ENCODE measurements at regions not wholly inside any gene's neighbourhood (a gene's known extent, or its start where the extent isn't known, plus 50 kb on each side); places are given as distances from the start of the nearest gene placed in this dataset.

- H3K27ac ChIP-seq (ENCODE audit: low read depth in 1 of 2, low read length in 2 of 2), result no peak overlapping the region
These were observed 146.2 kb downstream of the SEM1 start for GRCh38 chr7:96563409-96563808.

More at GRCh38 chr7:96563409-96563808, 146.2 kb downstream of the SEM1 start:
- Histone ChIP-seq H3K4me3 (ENCODE audit: low read depth in 1 of 3, low read length in 3 of 3) (no peak overlapping the region), H3K27me3 (ENCODE audit: control insufficient read depth in 4 of 4, insufficient read depth in 4 of 4, low read length in 3 of 4) (no peaks in the 10 kb centered on the region), H3K4me1 (ENCODE audit: control insufficient read depth in 4 of 4, insufficient read depth in 4 of 4, low read length in 3 of 4) (no peaks in the 10 kb centered on the region), H3K9ac (ENCODE audit: low read depth in 1 of 2, low read length in 2 of 2) (no peak overlapping the region), H3K36me3 (ENCODE audit: control insufficient read depth in 4 of 4, insufficient read depth in 3 of 4, low read depth in 1 of 4, low read length in 3 of 4) (no peaks in the 10 kb centered on the region), H3K9me3 (ENCODE audit: control insufficient read depth in 4 of 4, low read length in 3 of 4) (no peaks in the 10 kb centered on the region)
- WGBS, result 85% methylated on average over 3 of the region's 3 CpGs
- no peak for DNase-seq (ENCODE audit: low spot score)
- no peak for TF ChIP-seq TAF1 (conservative IDR thresholded peaks at IDR 0.05)
- TF ChIP-seq GABPA (IDR thresholded peaks at IDR 0.05 in 1 of 2, conservative IDR thresholded peaks at IDR 0.05 in 1 of 2), result no peak
- TF ChIP-seq, protein P1, sequence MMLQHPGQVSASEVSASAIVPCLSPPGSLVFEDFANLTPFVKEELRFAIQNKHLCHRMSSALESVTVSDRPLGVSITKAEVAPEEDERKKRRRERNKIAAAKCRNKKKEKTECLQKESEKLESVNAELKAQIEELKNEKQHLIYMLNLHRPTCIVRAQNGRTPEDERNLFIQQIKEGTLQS (IDR thresholded peaks at IDR 0.05), result no peak
- TF ChIP-seq NR2F2 (IDR thresholded peaks at IDR 0.05), result no peak
- TF ChIP-seq CTCF (IDR thresholded peaks at IDR 0.05; ENCODE audit: low read depth, low read length, missing input control), result no peak
- TF ChIP-seq SP1 (IDR thresholded peaks at IDR 0.05), result no peak
- TF ChIP-seq, protein P2, sequence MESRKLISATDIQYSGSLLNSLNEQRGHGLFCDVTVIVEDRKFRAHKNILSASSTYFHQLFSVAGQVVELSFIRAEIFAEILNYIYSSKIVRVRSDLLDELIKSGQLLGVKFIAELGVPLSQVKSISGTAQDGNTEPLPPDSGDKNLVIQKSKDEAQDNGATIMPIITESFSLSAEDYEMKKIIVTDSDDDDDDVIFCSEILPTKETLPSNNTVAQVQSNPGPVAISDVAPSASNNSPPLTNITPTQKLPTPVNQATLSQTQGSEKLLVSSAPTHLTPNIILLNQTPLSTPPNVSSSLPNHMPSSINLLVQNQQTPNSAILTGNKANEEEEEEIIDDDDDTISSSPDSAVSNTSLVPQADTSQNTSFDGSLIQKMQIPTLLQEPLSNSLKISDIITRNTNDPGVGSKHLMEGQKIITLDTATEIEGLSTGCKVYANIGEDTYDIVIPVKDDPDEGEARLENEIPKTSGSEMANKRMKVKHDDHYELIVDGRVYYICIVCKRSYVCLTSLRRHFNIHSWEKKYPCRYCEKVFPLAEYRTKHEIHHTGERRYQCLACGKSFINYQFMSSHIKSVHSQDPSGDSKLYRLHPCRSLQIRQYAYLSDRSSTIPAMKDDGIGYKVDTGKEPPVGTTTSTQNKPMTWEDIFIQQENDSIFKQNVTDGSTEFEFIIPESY (IDR thresholded peaks at IDR 0.05), result no peak
- no peak for TF ChIP-seq RAD21 (IDR thresholded peaks at IDR 0.05)
- no peak for TF ChIP-seq YY1 (IDR thresholded peaks at IDR 0.05)
- no peak for TF ChIP-seq JUND (IDR thresholded peaks at IDR 0.05)
- no peak for TF ChIP-seq HNF4G (IDR thresholded peaks at IDR 0.05)
- no peak for TF ChIP-seq RXRA (IDR thresholded peaks at IDR 0.05)
- no peak for TF ChIP-seq HNF4A (conservative IDR thresholded peaks at IDR 0.05)
- TF ChIP-seq EGR1 (IDR thresholded peaks at IDR 0.05; ENCODE audit: low read depth in 2 of 2), result no peak
- TF ChIP-seq FOXA1 (IDR thresholded peaks at IDR 0.05), result no peak
- no peak for TF ChIP-seq REST (IDR thresholded peaks at IDR 0.05)
- TF ChIP-seq MAX (IDR thresholded peaks at IDR 0.05), result no peak
- TF ChIP-seq FOXA2 (IDR thresholded peaks at IDR 0.05), result no peak

All from liver (tissue), 8 donors.